Activated T-cell treated with anti-CD3 and anti-CD28 coated beads, Interleukin-2, amount 50 U/mL, for 72 hours (primary cell): ENCODE measurements at regions not wholly inside any gene's neighbourhood (a gene's known extent, or its start where the extent isn't known, plus 50 kb on each side); places are given as distances from the start of the nearest gene placed in this dataset.

Experiments
- ATAC-seq, 2 donors: fragments of 150-1000 bp; cut with Tn5 transposase; replicated peaks in 1 of 2; 2 replicates each; pipeline ENCODE4 v1.10.0; 2021; ENCODE audit warnings: moderate library complexity in 2 of 2, mild to moderate bottlenecking in 1 of 2
- DNase-seq, 2 donors: peaks; one replicate each; pipeline ENCODE4 v3.0.0; 2021 to 2022; ENCODE audit warnings: mixed read lengths in 1 of 2
- H3K27ac Mint-ChIP-seq: one replicate; pipeline ENCODE4 v1.8.0; 2022; ENCODE audit warnings: mild to moderate bottlenecking, moderate library complexity, mixed read lengths
- H3K27me3 Mint-ChIP-seq: one replicate; pipeline ENCODE4 v1.8.0; 2022; ENCODE audit warnings: low read depth, mixed read lengths
- H3K36me3 Mint-ChIP-seq, 2 donors: one replicate each; pipeline ENCODE4 v1.8.0; 2022; ENCODE audit warnings: mixed read lengths in 2 of 2, mild to moderate bottlenecking in 1 of 2; ENCODE audit not compliant: insufficient read depth in 2 of 2
- H3K4me1 Mint-ChIP-seq: one replicate; pipeline ENCODE4 v1.8.0; 2022; ENCODE audit warnings: low read depth, mixed read lengths
- H3K4me3 Mint-ChIP-seq, 2 donors: one replicate each; pipeline ENCODE4 v1.8.0; 2022; ENCODE audit warnings: mild to moderate bottlenecking in 2 of 2, mixed read lengths in 2 of 2, moderate library complexity in 2 of 2
- H3K9me3 Mint-ChIP-seq, 2 donors: one replicate each; pipeline ENCODE4 v1.8.0; 2022; ENCODE audit warnings: mixed read lengths in 2 of 2

DNA sequence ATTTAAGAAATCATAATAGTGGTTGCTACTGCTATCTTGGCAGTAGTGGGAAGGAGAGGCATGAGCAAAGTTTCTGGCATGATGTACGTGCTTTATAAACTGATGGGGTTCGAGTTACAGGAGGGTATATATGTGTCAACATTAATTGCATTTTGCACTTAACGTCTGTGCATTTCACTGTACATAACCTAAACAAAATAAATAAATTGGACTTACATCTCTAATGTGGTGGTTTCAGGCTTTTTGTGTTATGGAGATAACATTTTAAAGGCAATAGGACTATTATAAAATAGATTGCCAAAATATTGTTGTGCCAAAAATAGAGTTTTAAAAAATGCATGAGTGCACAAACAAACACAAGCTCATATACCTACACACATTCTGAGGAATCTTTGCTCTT lies 1001.1 kb upstream of the GJE1 start:
- Mint-ChIP-seq H3K9me3 (no peaks in the 10 kb centered on the region), H3K4me3 (no peak overlapping the region), H3K4me1 (no peaks in the 10 kb centered on the region)

DNA sequence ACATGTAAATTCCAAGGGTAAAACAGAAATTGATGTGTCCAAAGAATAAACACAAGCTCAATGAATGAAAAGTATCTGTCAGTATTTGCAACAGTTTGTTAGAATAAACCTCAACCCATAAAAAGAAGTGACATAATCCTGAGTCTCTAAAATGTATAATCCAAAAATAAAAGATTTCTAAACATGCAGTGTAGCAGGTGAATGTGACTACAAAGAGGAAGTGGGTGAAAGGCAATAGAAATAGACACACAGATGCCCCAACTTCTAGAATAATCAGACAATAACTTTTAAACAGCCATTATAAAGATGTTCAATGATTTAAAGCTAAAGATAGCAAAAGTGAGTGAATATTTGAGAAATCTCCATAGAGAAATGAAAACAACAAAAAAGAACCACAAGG lies 1009.2 kb upstream of the GJE1 start:
- no peaks in the 10 kb centered on the region for H3K36me3 Mint-ChIP-seq
- H3K27ac Mint-ChIP-seq, result no peak overlapping the region
- no peaks in the 10 kb centered on the region for H3K27me3 Mint-ChIP-seq
- ATAC-seq, result no peak
- no peak overlapping the region for H3K4me3 Mint-ChIP-seq
- H3K4me1 Mint-ChIP-seq, result no peaks in the 10 kb centered on the region
- DNase-seq, result no peak
- H3K9me3 Mint-ChIP-seq, result no peaks in the 10 kb centered on the region

More for the DNA sequence above, 1001.1 kb upstream of the GJE1 start:
- ATAC-seq, result no peak
- Mint-ChIP-seq H3K27ac (no peak overlapping the region), H3K36me3 (no peaks in the 10 kb centered on the region), H3K27me3 (no peaks in the 10 kb centered on the region)
- DNase-seq, result no peak

DNA sequence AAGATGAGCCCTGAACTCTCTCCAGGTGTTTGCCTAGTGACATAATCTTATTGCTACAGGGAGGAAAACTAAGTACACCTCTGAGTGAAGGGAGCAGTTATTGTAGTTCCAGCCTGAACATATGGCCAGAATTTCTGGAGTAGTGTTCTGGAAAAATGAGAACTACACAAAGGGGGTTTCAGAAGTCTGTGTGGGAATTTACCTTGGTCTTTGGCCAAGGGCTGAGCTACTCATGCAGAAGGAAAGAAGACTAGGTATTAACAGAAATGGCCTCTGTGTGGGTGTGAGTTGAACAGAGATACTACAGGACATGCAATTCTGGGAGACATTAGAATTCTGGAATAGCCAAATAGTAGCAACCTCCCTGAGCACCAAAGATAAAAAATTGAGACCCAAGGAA lies 1009.7 kb upstream of the GJE1 start:
- DNase-seq, result no peak
- H3K36me3 Mint-ChIP-seq, result no peaks in the 10 kb centered on the region
- H3K27me3 Mint-ChIP-seq, result no peaks in the 10 kb centered on the region
- no peak overlapping the region for H3K27ac Mint-ChIP-seq
- no peak overlapping the region for H3K4me3 Mint-ChIP-seq
- no peak for ATAC-seq
- no peaks in the 10 kb centered on the region for H3K4me1 Mint-ChIP-seq
- H3K9me3 Mint-ChIP-seq, result no peaks in the 10 kb centered on the region

DNA sequence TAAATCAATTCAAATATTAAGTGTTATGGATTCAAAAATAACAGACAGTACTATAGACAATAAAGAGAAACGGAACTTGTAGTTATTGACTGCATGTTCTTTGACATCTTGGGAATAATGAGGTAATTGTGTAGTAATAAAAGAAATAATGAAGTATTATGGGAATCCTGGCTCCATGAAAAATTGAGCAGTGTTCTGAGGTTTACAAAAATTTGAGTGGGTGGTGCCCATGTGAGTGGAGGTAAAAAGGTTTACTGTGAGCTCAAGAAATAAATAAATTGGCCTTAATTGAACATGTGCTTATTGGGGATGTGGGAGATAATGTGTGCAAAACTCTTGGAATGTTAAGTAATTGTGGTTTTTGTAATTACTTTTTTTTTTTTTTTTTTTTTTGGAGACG lies 1013.7 kb upstream of the GJE1 start:
- no peak for ATAC-seq
- Mint-ChIP-seq H3K9me3 (no peaks in the 10 kb centered on the region), H3K4me1 (no peaks in the 10 kb centered on the region), H3K36me3 (no peaks in the 10 kb centered on the region), H3K27ac (no peak overlapping the region), H3K4me3 (no peak overlapping the region), H3K27me3 (no peaks in the 10 kb centered on the region)
- no peak for DNase-seq

DNA sequence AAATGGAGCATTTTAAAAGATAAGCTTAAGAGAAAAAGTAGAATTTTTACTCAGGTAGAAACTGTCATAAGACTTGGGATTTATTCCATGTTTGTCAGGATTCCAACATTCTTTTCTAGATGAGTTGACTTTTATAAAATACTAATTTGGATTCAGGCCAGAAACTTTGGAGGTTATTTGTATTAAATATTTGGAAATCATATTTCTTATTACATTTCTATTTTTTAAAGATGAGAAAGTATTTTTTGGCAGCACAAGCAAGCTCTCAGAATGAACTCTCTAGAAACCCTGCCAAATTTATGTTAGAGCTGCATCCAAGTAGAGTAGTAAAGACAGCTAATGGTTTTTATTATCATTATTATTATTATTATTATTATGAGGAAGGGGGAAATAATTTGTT lies 1014.9 kb upstream of the GJE1 start:
- Mint-ChIP-seq H3K4me1 (no peaks in the 10 kb centered on the region), H3K27ac (no peak overlapping the region), H3K9me3 (no peaks in the 10 kb centered on the region), H3K36me3 (no peaks in the 10 kb centered on the region), H3K27me3 (no peaks in the 10 kb centered on the region), H3K4me3 (no peak overlapping the region)
- no peak for ATAC-seq
- DNase-seq, result no peak

DNA sequence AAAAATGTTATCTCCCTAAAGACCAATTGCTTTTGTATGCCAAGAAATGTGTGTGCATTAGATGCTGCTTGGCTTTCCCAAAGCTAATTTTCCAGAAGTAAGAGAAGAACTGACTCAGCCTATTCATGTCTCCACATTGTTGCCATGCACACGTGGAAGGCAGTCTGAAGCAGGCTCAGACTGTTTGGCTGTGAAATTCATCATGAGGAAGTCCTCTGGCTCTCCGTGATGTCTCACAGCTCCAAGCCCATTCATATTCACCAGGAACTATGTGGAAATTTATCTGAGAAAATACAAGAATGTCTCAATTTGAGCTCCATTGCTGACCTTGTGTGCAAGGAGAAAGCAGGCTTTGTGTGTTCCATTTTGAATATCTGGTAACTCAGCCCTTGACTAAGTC lies 1022.2 kb upstream of the GJE1 start:
- no peak overlapping the region for H3K27ac Mint-ChIP-seq
- no peaks in the 10 kb centered on the region for H3K36me3 Mint-ChIP-seq
- no peak overlapping the region for H3K4me3 Mint-ChIP-seq
- DNase-seq (no peak), ATAC-seq (no peak)
- no peaks in the 10 kb centered on the region for H3K4me1 Mint-ChIP-seq
- H3K9me3 Mint-ChIP-seq, result no peaks in the 10 kb centered on the region
- no peaks in the 10 kb centered on the region for H3K27me3 Mint-ChIP-seq

DNA sequence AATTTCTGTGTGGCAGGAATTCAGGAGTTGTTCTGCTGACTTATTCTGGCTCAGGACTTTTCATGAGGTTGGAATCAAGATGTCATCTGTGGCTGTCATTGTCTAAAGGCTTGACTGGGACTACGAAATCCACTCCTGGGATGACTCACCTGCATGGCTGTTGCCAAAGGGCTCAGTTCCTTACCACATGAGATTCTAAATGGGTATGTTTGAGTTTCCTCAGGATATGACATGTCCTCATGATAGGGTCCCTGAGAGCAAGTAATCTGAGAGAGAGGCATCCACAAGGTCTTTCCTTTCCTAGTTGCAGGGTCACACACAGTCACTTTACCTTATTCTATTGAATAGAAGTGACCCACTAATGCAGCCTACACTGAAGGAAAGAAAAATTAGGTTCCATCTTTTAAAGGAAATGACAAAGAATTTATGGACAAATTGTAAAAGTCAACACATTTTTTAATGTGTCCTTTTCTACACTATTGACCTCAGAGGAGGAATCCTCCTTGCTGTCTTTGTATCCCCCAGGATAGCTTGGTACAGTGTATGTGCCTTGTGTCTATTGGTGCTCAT lies 1025.0 kb upstream of the GJE1 start:
- Mint-ChIP-seq H3K36me3 (no peaks in the 10 kb centered on the region), H3K27me3 (no peaks in the 10 kb centered on the region), H3K4me1 (no peaks in the 10 kb centered on the region), H3K9me3 (no peaks in the 10 kb centered on the region), H3K4me3 (no peak overlapping the region), H3K27ac (no peak overlapping the region)
- DNase-seq (no peak), ATAC-seq (peak in 1 of 2 donors; percentile 26)

DNA sequence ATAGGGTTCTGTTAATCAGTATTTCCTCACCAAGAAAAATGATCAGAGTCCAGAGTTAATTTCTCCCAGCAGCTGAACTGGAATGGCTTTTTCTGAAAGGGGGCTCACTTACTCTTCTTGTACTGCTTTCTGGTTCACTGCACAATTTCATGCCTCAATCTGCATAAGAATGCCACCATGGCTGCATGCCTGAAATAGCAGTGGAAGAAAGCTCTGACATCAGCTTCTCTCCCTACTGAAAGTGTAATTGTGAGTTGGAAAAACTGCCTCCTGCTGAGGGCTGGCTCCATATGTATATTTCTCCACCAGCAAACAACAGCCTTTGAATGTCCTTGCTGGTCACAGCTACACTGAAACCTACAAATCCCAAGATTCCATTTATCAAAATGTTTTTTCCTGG lies 1027.2 kb upstream of the GJE1 start:
- no peak for ATAC-seq
- Mint-ChIP-seq H3K4me1 (no peaks in the 10 kb centered on the region), H3K9me3 (no peaks in the 10 kb centered on the region), H3K4me3 (no peak overlapping the region), H3K27ac (no peak overlapping the region), H3K27me3 (no peaks in the 10 kb centered on the region), H3K36me3 (no peaks in the 10 kb centered on the region)
- DNase-seq, result no peak

DNA sequence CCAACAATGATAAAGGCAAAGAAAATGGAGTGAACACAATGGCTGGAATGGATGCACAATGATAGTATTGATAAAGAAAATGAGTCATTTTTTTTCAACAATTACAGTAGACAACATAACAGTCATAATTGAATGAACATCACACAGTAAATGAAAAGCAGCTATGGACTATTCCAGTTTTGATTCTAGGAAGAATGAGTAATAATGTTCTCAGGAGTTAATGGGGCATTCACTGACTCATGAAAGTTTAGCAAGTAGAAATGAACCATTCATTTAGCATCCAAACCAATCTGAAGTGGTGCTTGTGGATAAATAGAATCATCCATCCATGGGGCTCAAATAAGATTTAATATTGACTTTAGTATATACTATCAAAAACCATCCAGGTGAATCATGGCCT lies 1029.5 kb upstream of the GJE1 start:
- no peak overlapping the region for H3K4me3 Mint-ChIP-seq

DNA sequence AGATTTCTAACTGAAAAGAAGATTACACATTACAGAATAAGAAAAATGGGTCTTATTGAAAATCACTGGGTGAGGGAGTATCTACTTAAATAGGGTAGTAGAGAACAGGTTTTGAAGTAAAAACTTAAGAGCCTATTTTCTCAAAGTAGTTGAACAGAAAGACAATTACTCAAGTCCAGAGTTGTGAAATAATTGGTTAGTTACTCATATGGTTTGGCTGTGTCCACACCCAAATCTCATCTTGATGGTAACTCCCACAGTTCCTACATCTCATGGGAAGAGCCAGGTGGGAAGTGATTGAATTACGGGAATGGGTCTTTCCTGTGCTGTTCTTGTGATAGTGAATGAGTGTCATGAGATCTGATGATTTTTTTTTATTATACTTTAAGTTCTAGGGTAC lies 1035.3 kb upstream of the GJE1 start:
- H3K27ac Mint-ChIP-seq, result no peak overlapping the region
- H3K27me3 Mint-ChIP-seq, result peaks cover 8% of the 10 kb centered on the region
- H3K36me3 Mint-ChIP-seq, result no peaks in the 10 kb centered on the region
- ATAC-seq (no peak), DNase-seq (no peak)
- H3K4me1 Mint-ChIP-seq, result no peaks in the 10 kb centered on the region
- H3K4me3 Mint-ChIP-seq, result no peak overlapping the region
- peaks cover 0 to 1% of the 10 kb centered on the region in 2 donors for H3K9me3 Mint-ChIP-seq

More for the DNA sequence above, 1029.5 kb upstream of the GJE1 start:
- no peak for DNase-seq
- H3K9me3 Mint-ChIP-seq, result peaks cover 0 to 1% of the 10 kb centered on the region in 2 donors
- ATAC-seq, result peak; percentile 41 to 64
- no peak overlapping the region for H3K27ac Mint-ChIP-seq
- H3K4me1 Mint-ChIP-seq, result no peaks in the 10 kb centered on the region
- H3K27me3 Mint-ChIP-seq, result peaks cover 8% of the 10 kb centered on the region
- no peaks in the 10 kb centered on the region for H3K36me3 Mint-ChIP-seq

DNA sequence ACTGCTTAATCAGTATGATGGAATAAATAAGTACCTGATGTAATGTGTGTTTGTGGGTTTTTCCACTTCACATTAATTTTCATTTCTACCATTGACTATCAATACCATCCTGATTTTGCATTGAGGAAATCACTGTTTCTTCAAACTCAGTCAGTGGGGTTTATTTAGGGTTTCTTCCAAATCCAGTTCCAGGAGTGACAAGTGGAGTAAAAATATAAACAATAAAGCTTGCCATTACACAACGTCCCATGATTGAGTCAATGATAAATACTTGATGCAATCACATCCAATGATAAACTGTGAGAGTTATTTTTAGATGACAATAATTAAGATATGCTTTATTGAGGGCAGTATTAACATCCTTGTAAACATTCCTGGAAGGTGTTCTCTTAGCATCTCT lies 1037.4 kb upstream of the GJE1 start:
- Mint-ChIP-seq H3K9me3 (peaks cover 0 to 1% of the 10 kb centered on the region in 2 donors), H3K36me3 (no peaks in the 10 kb centered on the region), H3K27me3 (peaks cover 8% of the 10 kb centered on the region), H3K4me1 (no peaks in the 10 kb centered on the region), H3K4me3 (no peak overlapping the region), H3K27ac (no peak overlapping the region)
- no peak for ATAC-seq
- no peak for DNase-seq

DNA sequence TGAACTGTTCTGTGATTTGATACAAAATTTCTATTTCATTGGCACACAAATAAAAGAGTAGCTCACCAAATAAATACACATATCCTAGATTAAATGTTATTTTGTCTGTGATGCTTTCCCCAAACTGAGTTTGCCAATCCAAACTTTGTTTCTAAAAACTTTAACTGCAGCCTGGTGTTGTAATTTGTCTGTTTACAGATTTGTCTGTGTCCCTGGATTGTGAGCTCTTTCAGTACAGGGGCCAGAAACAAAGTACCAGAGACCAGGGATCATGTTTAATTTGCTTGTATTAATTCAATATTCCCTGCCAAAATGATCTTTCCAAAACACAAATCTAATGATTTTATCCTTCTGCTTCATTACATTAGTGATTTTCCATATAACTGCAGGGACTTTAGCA lies 1044.6 kb upstream of the GJE1 start:
- H3K4me3 Mint-ChIP-seq, result no peak overlapping the region
- no peaks in the 10 kb centered on the region for H3K9me3 Mint-ChIP-seq
- no peaks in the 10 kb centered on the region for H3K36me3 Mint-ChIP-seq
- no peaks in the 10 kb centered on the region for H3K4me1 Mint-ChIP-seq
- no peak for DNase-seq
- ATAC-seq, result no peak
- H3K27me3 Mint-ChIP-seq, result no peaks in the 10 kb centered on the region
- H3K27ac Mint-ChIP-seq, result no peak overlapping the region

DNA sequence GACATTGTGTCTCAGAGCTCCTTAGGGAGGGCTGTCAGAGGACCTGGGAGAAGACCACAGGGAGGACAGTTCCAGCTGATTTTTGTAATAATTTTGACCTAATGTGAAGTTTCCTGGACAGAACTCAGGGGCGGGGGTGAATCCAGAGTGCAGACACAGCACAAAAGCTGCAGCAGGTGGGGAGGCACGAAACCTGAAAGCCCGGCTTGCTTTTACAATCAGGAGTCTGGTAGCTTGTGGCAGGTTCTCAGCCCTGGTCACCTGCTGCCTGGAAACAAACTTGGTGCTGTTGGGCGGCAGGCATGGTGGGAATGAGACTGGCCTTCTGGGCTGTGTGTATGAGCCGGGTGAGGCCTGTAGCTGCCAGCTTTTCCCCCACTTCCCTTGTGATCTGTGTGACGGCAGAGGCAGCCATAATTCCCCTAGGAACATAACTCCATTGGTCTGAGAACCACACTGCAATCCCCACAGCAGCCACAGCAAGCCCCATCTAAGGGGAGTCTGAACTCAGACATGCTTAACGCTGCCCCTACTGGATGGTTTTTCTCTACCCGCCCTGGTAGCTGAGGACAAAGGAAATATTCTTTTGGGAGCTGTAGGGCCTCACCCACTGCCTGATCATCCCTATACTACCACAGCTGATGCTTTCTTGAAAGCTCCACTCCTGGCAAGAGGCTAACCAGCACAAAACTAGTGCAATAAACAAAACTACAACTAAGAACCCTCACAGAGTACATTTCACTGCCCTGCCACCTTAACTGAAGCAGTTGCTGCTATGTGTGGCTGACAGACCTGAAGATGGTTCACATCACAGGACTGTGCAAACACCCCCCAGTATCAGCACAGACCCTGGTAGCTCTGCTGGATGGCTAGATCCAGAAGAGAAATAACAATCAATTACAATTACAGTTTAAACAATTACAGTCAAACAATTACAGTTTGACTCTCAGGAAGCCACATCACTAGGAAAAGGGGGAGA lies 1055.1 kb upstream of the GJE1 start:
- Mint-ChIP-seq H3K4me1 (no peaks in the 10 kb centered on the region), H3K4me3 (no peak overlapping the region), H3K27me3 (peaks cover 6% of the 10 kb centered on the region), H3K36me3 (no peaks in the 10 kb centered on the region), H3K27ac (no peak overlapping the region), H3K9me3 (peaks cover 0 to 3% of the 10 kb centered on the region in 2 donors)
- ATAC-seq, result peak in 1 of 2 donors; percentile 19
- peak; percentile 2 to 5 for DNase-seq

DNA sequence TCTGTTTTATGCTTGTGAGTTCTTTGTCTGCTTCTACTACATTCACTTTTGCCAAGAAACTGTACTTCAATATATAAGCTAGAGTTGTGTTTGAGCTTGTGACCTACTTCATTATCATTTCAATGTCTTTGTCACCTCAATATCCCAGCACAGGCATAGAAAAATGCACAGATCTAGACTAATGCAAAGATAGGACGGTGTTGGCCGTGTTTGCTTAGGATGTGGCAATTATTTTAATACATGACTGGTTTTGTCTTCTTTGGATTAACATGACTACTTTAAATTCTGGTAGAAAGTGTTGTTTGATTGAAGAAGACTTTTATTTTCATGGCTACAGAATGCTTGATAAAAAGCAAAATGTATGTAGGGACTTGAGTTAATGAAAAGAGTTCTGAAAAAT lies 1075.0 kb upstream of the GJE1 start:
- Mint-ChIP-seq H3K9me3 (no peaks in the 10 kb centered on the region), H3K36me3 (no peaks in the 10 kb centered on the region), H3K4me1 (no peaks in the 10 kb centered on the region), H3K4me3 (no peak overlapping the region), H3K27ac (no peak overlapping the region), H3K27me3 (peaks cover 6% of the 10 kb centered on the region)
- no peak for DNase-seq
- no peak for ATAC-seq
